ENCODE measurements at regions not wholly inside any gene's neighbourhood (a gene's known extent, or its start where the extent isn't known, plus 50 kb on each side); places are given as distances from the start of the nearest gene placed in this dataset.

- no peak for TF ChIP-seq CTCF (IDR thresholded peaks at IDR 0.05)
- TF ChIP-seq POLR2A (IDR thresholded peaks at IDR 0.05; ENCODE audit: low read length), result no peak
- no peak for TF ChIP-seq CEBPB (IDR thresholded peaks at IDR 0.05)
These were observed 96.0 kb upstream of the WDFY3 start for GRCh38 chr4:85062466-85062865.
